Endodermal cell (in vitro differentiated cells): ENCODE measurements at regions not wholly inside any gene's neighbourhood (a gene's known extent, or its start where the extent isn't known, plus 50 kb on each side); places are given as distances from the start of the nearest gene placed in this dataset.
"Not testable (repeated sequence)": the region's sequence is repeated elsewhere in the genome, so short reads cannot be mapped to it uniquely, and the experiment has no call there.

Experiments used
- DNase-seq: peaks from one replicate; pipeline ENCODE4 v3.0.0-alpha.2; 2017
- H3K27ac ChIP-seq: 2 replicates; pipeline ENCODE4 v1.5.1; 2013; ENCODE audit warnings: mild to moderate bottlenecking, low read depth, low read length, moderate library complexity
- H3K27me3 ChIP-seq: 2 replicates; pipeline ENCODE4 v1.6.1; 2013; ENCODE audit warnings: mild to moderate bottlenecking, low read length, moderate library complexity; ENCODE audit not compliant: insufficient read depth, control insufficient read depth, poor library complexity, severe bottlenecking
- H3K36me3 ChIP-seq: 2 replicates; pipeline ENCODE4 v1.7.0; 2013; ENCODE audit warnings: mild to moderate bottlenecking, low read length, moderate library complexity; ENCODE audit not compliant: control insufficient read depth, insufficient read depth
- H3K4me1 ChIP-seq: one replicate; pipeline ENCODE4 v1.7.0; 2013; ENCODE audit warnings: low read length; ENCODE audit not compliant: control insufficient read depth, insufficient read depth
- H3K4me3 ChIP-seq: 2 replicates; pipeline ENCODE4 v1.5.1; 2013; ENCODE audit warnings: mild to moderate bottlenecking, low read length, moderate library complexity
- H3K9ac ChIP-seq: 2 replicates; pipeline ENCODE4 v1.6.1; 2013; ENCODE audit warnings: mild to moderate bottlenecking, low read length, moderate library complexity; ENCODE audit not compliant: poor library complexity, severe bottlenecking; ENCODE audit errors: extremely low read depth
- H3K9me3 ChIP-seq: 2 replicates; pipeline ENCODE4 v1.6.1; 2013; ENCODE audit warnings: mild to moderate bottlenecking, low read length, moderate library complexity; ENCODE audit not compliant: control insufficient read depth
- H3K27ac Mint-ChIP-seq: 2 replicates; pipeline ENCODE4 v1.8.0; 2020; ENCODE audit warnings: mixed read lengths
- H3K27me3 Mint-ChIP-seq: 2 replicates; pipeline ENCODE4 v1.8.0; 2021; ENCODE audit warnings: mild to moderate bottlenecking, mixed read lengths; ENCODE audit not compliant: insufficient read depth
- H3K36me3 Mint-ChIP-seq: 2 replicates; pipeline ENCODE4 v1.8.0; 2020; ENCODE audit warnings: low read depth, mixed read lengths
- H3K4me1 Mint-ChIP-seq: 2 replicates; pipeline ENCODE4 v1.8.0; 2020; ENCODE audit warnings: mixed read lengths
- H3K4me3 Mint-ChIP-seq: 2 replicates; pipeline ENCODE4 v1.8.0; 2020; ENCODE audit warnings: mild to moderate bottlenecking, moderate library complexity, mixed read lengths
- H3K9me3 Mint-ChIP-seq: 2 replicates; pipeline ENCODE4 v1.8.0; 2020; ENCODE audit warnings: mild to moderate bottlenecking, mixed read lengths
- WGBS, 2 experiments: methylation state at CpG; one replicate each; pipeline versions ENCODE4 v1.1.5 to v1.1.7; 2013; ENCODE audit warnings: missing lambda C conversion rate in 2 of 2, mixed read lengths in 1 of 2; ENCODE audit not compliant: insufficient coverage in 1 of 2, insufficient read length in 1 of 2; 5-methylcytosine and 5-hydroxymethylcytosine counted together
- TF ChIP-seq, protein P1 (sequence below): fragments of 200-600 bp; sonication (generic); conservative IDR thresholded peaks from 2 replicates; pipeline ENCODE4 v1.5.0; 2021; ENCODE audit warnings: antibody characterized with exemption, mild to moderate bottlenecking

- not testable (repeated sequence) for H3K4me3 ChIP-seq, H3K9me3 ChIP-seq, H3K9me3 Mint-ChIP-seq, H3K4me1 ChIP-seq, H3K27me3 Mint-ChIP-seq, H3K27me3 ChIP-seq, DNase-seq, H3K36me3 ChIP-seq, H3K27ac ChIP-seq, H3K27ac Mint-ChIP-seq, H3K9ac ChIP-seq, H3K4me3 Mint-ChIP-seq, H3K36me3 Mint-ChIP-seq
- no CpG with 5 or more reads among the region's 1 CpG for WGBS, 2 experiments
- H3K4me1 Mint-ChIP-seq = peaks cover 61% of the 10 kb centered on the region
Observed at GRCh38 chr2:66242888-66243287, 192.0 kb upstream of the MEIS1 start.

DNA sequence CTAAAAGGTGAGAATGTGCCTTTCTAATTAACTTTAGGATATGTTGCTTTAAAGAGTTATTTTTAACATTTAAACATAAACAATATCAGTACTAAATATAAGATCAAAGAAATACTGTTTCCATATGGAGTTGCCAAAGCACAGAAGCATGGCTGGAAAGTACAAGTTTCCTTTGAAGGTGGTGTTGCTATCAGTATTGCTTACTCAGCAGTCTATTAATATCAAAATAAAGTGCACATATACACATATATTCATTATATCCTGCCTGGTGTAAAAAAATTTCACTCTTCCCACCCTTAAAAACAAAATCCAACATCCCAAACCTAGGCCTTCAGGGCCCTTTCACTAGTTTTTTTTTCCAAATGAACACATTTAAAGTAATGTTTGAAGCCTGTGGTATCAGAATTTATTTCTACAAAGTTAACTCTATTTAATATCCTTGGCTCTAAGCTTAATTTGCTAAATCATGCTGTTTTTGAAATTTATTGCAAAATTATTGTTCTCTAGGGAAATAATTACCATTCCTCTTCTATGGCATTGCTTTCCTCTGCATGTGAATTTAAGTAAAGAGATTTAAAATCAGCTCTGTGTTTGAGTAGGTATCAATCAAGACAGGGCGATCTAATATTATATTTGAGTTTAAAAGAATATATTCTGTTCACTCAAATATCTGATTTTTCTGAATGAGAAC, 192.7 kb upstream of the MEIS1 start:
- H3K4me1 Mint-ChIP-seq = peaks cover 54% of the 10 kb centered on the region
- no peak overlapping the region for H3K4me3 Mint-ChIP-seq
- TF ChIP-seq, protein P1, sequence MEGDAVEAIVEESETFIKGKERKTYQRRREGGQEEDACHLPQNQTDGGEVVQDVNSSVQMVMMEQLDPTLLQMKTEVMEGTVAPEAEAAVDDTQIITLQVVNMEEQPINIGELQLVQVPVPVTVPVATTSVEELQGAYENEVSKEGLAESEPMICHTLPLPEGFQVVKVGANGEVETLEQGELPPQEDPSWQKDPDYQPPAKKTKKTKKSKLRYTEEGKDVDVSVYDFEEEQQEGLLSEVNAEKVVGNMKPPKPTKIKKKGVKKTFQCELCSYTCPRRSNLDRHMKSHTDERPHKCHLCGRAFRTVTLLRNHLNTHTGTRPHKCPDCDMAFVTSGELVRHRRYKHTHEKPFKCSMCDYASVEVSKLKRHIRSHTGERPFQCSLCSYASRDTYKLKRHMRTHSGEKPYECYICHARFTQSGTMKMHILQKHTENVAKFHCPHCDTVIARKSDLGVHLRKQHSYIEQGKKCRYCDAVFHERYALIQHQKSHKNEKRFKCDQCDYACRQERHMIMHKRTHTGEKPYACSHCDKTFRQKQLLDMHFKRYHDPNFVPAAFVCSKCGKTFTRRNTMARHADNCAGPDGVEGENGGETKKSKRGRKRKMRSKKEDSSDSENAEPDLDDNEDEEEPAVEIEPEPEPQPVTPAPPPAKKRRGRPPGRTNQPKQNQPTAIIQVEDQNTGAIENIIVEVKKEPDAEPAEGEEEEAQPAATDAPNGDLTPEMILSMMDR = no peak
- no peak overlapping the region for H3K27ac Mint-ChIP-seq
- WGBS, 2 experiments = no CpG with 5 or more reads among the region's 1 CpG
- no peak overlapping the region for H3K27ac ChIP-seq
- no peaks in the 10 kb centered on the region for H3K36me3 ChIP-seq
- no peak for DNase-seq
- no peaks in the 10 kb centered on the region for H3K4me1 ChIP-seq
- peaks cover 4% of the 10 kb centered on the region for H3K36me3 Mint-ChIP-seq
- H3K9me3 ChIP-seq = no peaks in the 10 kb centered on the region
- no peak overlapping the region for H3K4me3 ChIP-seq
- no peaks in the 10 kb centered on the region for H3K27me3 ChIP-seq
- no peaks in the 10 kb centered on the region for H3K27me3 Mint-ChIP-seq
- no peak overlapping the region for H3K9ac ChIP-seq
- no peaks in the 10 kb centered on the region for H3K9me3 Mint-ChIP-seq

DNA sequence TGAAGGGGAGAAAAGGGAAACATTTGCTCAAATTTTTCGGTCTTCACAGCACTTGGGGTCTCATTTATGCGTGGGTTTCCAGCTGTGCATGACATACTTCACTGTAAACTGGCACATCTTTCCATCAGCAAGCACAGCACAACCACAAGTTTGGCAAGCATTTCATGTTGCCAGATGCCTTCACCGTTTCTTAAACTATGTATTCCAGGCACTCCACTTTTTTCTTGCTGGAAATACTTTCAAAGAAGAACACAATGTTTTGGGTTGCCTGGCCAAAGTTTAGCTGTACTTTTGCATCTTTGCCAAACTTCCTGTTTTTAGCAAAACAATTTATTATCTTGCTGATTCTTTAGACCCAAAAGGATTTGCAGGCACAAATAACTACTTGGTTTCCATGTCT, 194.6 kb upstream of the MEIS1 start:
- H3K9me3 Mint-ChIP-seq = no peaks in the 10 kb centered on the region
- Histone ChIP-seq H3K27ac (no peak overlapping the region), H3K9me3 (no peaks in the 10 kb centered on the region), H3K4me1 (no peaks in the 10 kb centered on the region), H3K36me3 (no peaks in the 10 kb centered on the region), H3K9ac (no peak overlapping the region), H3K27me3 (no peaks in the 10 kb centered on the region), H3K4me3 (no peak overlapping the region)
- no peak overlapping the region for H3K4me3 Mint-ChIP-seq
- peaks cover 35% of the 10 kb centered on the region for H3K4me1 Mint-ChIP-seq
- WGBS, 2 experiments = 75 to 85% methylated on average over 2 to 3 of the region's 3 CpGs
- no peak for DNase-seq
- TF ChIP-seq, protein P1 = no peak
- H3K27me3 Mint-ChIP-seq = peaks cover 8% of the 10 kb centered on the region
- H3K36me3 Mint-ChIP-seq = no peaks in the 10 kb centered on the region
- no peak overlapping the region for H3K27ac Mint-ChIP-seq

DNA sequence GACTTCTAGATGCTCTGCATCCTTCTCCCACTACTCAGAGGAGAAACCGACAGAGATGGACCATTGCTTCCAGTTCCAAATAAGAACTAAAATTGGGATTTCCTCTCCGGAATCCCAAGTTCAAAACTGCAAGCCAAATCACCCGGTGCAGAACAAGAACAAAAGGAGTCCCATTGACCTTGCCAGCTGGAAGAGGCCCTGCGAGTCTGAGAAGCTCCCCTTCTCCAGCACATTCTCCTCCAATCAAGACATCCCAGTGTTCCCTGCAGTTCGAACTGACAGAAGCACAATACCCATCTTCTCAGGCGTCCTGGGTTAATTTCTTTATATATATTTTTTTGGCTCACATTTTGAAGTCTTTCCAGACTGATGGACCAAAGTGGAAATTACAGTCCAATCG, 195.3 kb upstream of the MEIS1 start:
- Histone ChIP-seq H3K27ac (peak overlapping the region; percentile 24), H3K27me3 (no peaks in the 10 kb centered on the region), H3K9ac (no peak overlapping the region), H3K4me1 (no peaks in the 10 kb centered on the region), H3K36me3 (no peaks in the 10 kb centered on the region), H3K4me3 (no peak overlapping the region), H3K9me3 (no peaks in the 10 kb centered on the region)
- Mint-ChIP-seq H3K4me1 (peaks cover 31% of the 10 kb centered on the region), H3K27me3 (peaks cover 11% of the 10 kb centered on the region), H3K9me3 (no peaks in the 10 kb centered on the region), H3K36me3 (no peaks in the 10 kb centered on the region), H3K4me3 (no peak overlapping the region), H3K27ac (no peak overlapping the region)
- 80 to 91% methylated on average over 1 to 7 of the region's 7 CpGs for WGBS, 2 experiments
- DNase-seq = no peak
- TF ChIP-seq, protein P1 = no peak
